Glutamatergic neuron (in vitro differentiated cells): ENCODE measurements at regions not wholly inside any gene's neighbourhood (a gene's known extent, or its start where the extent isn't known, plus 50 kb on each side); places are given as distances from the start of the nearest gene placed in this dataset.
A peak's percentile ranks its signal among the peaks of the same experiment; 100 is the strongest.
"Not testable (repeated sequence)": the region's sequence is repeated elsewhere in the genome, so short reads cannot be mapped to it uniquely, and the experiment has no call there.

Experiments
- DNase-seq: peaks from one replicate; pipeline ENCODE4 v3.0.0; 2022
- H3K27ac Mint-ChIP-seq: one replicate; pipeline ENCODE4 v1.8.0; 2020; ENCODE audit warnings: mild to moderate bottlenecking, mixed read lengths, inconsistent platforms; ENCODE audit not compliant: unreplicated experiment
- H3K27me3 Mint-ChIP-seq: one replicate; pipeline ENCODE4 v1.8.0; 2020; ENCODE audit warnings: mild to moderate bottlenecking, moderate library complexity, mixed read lengths, inconsistent platforms; ENCODE audit not compliant: unreplicated experiment
- H3K36me3 Mint-ChIP-seq: one replicate; pipeline ENCODE4 v1.8.0; 2020; ENCODE audit warnings: mild to moderate bottlenecking, mixed read lengths, inconsistent platforms; ENCODE audit not compliant: unreplicated experiment
- H3K4me1 Mint-ChIP-seq: one replicate; pipeline ENCODE4 v1.8.0; 2020; ENCODE audit warnings: mild to moderate bottlenecking, low read depth, mixed read lengths, inconsistent platforms; ENCODE audit not compliant: unreplicated experiment
- H3K4me3 Mint-ChIP-seq: one replicate; pipeline ENCODE4 v1.8.0; 2020; ENCODE audit warnings: mild to moderate bottlenecking, mixed read lengths, inconsistent platforms; ENCODE audit not compliant: unreplicated experiment
- H3K9me3 Mint-ChIP-seq: one replicate; pipeline ENCODE4 v1.8.0; 2020; ENCODE audit warnings: mild to moderate bottlenecking, moderate library complexity, mixed read lengths, inconsistent platforms; ENCODE audit not compliant: unreplicated experiment
- CTCF ChIP-seq: fragments of 200-600 bp; sonication (generic); IDR thresholded peaks from one replicate; pipeline ENCODE4 v1.5.0; 2021; ENCODE audit not compliant: partially characterized antibody, unreplicated experiment

DNA sequence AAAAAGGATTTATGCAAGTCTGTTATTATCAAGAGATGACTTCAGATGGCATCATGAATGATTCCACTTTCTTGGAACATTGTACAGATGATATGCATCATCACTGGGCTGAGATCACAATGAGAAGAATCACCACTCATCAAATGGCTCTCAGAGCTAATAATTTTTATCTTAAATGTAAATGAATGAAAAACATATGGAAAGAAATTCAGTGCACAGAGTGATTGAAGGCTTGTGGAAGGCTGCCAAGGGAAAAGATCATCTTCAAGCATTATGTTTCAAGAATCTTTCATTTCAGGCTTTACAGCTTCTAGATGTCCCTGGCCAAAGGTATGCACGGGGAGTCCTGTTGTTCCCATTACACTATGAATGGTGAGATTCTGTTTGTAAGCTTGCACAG is 955.7 kb downstream of the TTLL7 start:
- Mint-ChIP-seq H3K9me3 (no peaks in the 10 kb centered on the region), H3K27ac (no peak overlapping the region), H3K27me3 (no peaks in the 10 kb centered on the region), H3K36me3 (no peaks in the 10 kb centered on the region), H3K4me3 (no peak overlapping the region), H3K4me1 (no peaks in the 10 kb centered on the region)
- TF ChIP-seq CTCF, result no peak
- DNase-seq, result no peak

DNA sequence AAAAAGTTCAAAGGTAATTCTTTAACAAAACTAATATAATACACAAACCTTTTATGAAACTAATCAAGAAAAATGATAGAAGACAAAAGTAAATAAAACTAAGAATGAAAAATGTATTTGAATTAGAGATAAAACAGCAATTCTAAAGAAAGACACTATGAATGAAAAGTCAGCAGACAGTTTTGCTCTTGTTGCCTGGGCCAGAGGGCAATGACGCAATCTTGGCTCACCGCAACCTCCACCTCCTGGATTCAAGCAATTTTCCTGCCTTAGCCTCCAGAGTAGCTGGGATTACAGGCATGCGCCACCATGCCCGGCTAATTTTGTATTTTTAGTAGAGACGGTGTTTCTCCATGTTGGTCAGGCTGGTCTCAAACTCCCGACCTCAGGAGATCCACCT is 959.8 kb downstream of the TTLL7 start:
- DNase-seq, H3K9me3 Mint-ChIP-seq, H3K27me3 Mint-ChIP-seq, H3K4me1 Mint-ChIP-seq, H3K36me3 Mint-ChIP-seq, H3K4me3 Mint-ChIP-seq, H3K27ac Mint-ChIP-seq: not testable (repeated sequence)

- Mint-ChIP-seq H3K4me3 (no peak overlapping the region), H3K36me3 (peaks cover 13% of the 10 kb centered on the region), H3K27ac (no peak overlapping the region), H3K27me3 (peaks cover 4% of the 10 kb centered on the region), H3K4me1 (no peaks in the 10 kb centered on the region), H3K9me3 (peaks cover 2% of the 10 kb centered on the region)
- no peak for TF ChIP-seq CTCF
- DNase-seq, result no peak
These were observed 964.1 kb downstream of the TTLL7 start for GRCh38 chr1:83034851-83035250.

- Mint-ChIP-seq H3K36me3 (peaks cover 13% of the 10 kb centered on the region), H3K27me3 (peaks cover 4% of the 10 kb centered on the region), H3K9me3 (peaks cover 2% of the 10 kb centered on the region), H3K4me1 (no peaks in the 10 kb centered on the region), H3K27ac (no peak overlapping the region), H3K4me3 (no peak overlapping the region)
- no peak for TF ChIP-seq CTCF
- no peak for DNase-seq
These were observed 965.2 kb downstream of the TTLL7 start for GRCh38 chr1:83033682-83034081.

DNA sequence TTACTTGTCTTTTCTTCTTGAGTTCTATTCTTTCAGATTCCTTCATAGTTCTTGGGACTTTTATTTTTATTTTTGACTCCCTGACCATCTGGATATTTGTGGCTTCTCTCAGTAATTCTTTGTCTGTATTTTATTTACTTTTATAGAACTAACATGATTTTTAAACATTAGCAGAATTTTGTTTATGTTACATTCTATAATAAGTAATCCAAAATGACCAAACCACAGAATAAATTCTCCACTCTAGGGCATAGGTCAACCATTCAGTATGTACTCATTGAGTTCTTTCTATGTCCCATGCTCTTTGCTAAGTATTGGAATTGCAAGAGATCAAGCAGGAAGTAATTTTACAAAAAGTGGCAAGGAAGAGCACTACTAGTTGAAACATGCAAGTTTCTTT is 969.0 kb downstream of the TTLL7 start:
- peaks cover 2% of the 10 kb centered on the region for H3K9me3 Mint-ChIP-seq
- peaks cover 2% of the 10 kb centered on the region for H3K4me1 Mint-ChIP-seq
- no peak overlapping the region for H3K4me3 Mint-ChIP-seq
- DNase-seq, result no peak
- H3K27me3 Mint-ChIP-seq, result peaks cover 4% of the 10 kb centered on the region
- peaks cover 13% of the 10 kb centered on the region for H3K36me3 Mint-ChIP-seq
- no peak overlapping the region for H3K27ac Mint-ChIP-seq
- TF ChIP-seq CTCF, result no peak

DNA sequence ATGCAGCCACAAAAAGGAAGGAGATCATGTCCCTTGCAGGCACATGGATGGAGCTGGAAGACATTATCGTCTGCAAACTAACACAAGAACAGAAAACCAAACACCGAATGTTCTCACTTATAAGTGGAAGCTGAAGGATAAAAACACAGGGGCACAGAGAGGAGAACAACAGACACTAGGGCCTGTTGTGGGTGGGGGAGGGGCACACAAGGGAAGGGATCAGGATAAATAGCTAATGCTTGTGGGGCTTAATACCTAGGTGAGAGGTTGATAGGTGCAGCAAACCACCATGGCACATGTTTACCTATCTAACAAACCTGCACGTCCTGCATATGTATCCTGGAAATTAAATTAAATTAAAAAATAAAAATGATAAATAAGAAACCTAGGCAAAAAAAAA is 969.9 kb downstream of the TTLL7 start:
- H3K36me3 Mint-ChIP-seq, result peaks cover 10% of the 10 kb centered on the region
- H3K27me3 Mint-ChIP-seq, result peaks cover 4% of the 10 kb centered on the region
- DNase-seq, result peak; percentile 28
- H3K27ac Mint-ChIP-seq, result no peak overlapping the region
- peaks cover 2% of the 10 kb centered on the region for H3K9me3 Mint-ChIP-seq
- TF ChIP-seq CTCF, result no peak
- H3K4me1 Mint-ChIP-seq, result peaks cover 2% of the 10 kb centered on the region
- no peak overlapping the region for H3K4me3 Mint-ChIP-seq
